ENCODE measurements at regions not wholly inside any gene's neighbourhood (a gene's known extent, or its start where the extent isn't known, plus 50 kb on each side); places are given as distances from the start of the nearest gene placed in this dataset.

Small RNA genes in the stretch of these regions (small RNA-seq; reads per million reads assigned to genes)
- 0 reads per million in 2 experiments for gene RF00019
